ENCODE measurements at regions not wholly inside any gene's neighbourhood (a gene's known extent, or its start where the extent isn't known, plus 50 kb on each side); places are given as distances from the start of the nearest gene placed in this dataset.
"Not testable (repeated sequence)": the region's sequence is repeated elsewhere in the genome, so short reads cannot be mapped to it uniquely, and the experiment has no call there.

DNA sequence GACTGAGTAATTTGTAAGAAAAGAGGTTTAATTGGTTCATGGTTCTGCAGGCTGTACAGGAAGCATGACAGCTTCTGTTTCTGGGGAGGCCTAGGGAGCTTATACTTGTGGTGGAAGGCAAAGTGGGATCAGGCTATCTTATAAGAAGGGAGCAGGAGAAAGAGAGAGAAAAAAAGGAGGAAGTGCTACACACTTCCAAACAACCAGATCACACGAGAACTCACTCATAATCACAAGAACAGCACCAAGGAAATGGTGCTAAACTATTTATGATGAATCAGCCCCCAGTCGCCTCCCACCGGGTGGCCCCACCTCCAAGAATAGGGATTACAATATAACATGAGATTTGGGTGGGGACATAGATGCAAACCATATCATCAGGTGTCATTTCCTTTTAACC lies 89.1 kb upstream of the KCNMA1 start:
- no peaks in the 10 kb centered on the region for H3K36me3 ChIP-seq (ENCODE audit: control insufficient read depth, insufficient read depth, low read length)
- no peak for TF ChIP-seq CTCF (IDR thresholded peaks at IDR 0.05; ENCODE audit: insufficient read depth, low read depth, low read length)
- ChIA-PET CTCF (interaction anchor here (1.1 kb wide), 1 partner anchor 15 kb away, joined by 3 read pairs; no protein-coding TSS in a partner anchor), POLR2A (no interaction called here)
- no peak overlapping the region for H3K4me3 ChIP-seq (ENCODE audit: low read depth, low read length)
- H3K27me3 ChIP-seq (ENCODE audit: control insufficient read depth, insufficient read depth, low read length), result no peaks in the 10 kb centered on the region
- no peak for DNase-seq (ENCODE audit: low read depth)

- ChIA-PET POLR2A (no interaction called here), CTCF (interaction anchor here (1.1 kb wide), 1 partner anchor 14 kb away, joined by 3 read pairs; no protein-coding TSS in a partner anchor)
- H3K36me3 ChIP-seq (ENCODE audit: control insufficient read depth, insufficient read depth, low read length), result no peaks in the 10 kb centered on the region
- no peak for TF ChIP-seq CTCF (IDR thresholded peaks at IDR 0.05; ENCODE audit: insufficient read depth, low read depth, low read length)
- H3K4me3 ChIP-seq (ENCODE audit: low read depth, low read length), result no peak overlapping the region
- DNase-seq (ENCODE audit: low read depth), result no peak
- no peaks in the 10 kb centered on the region for H3K27me3 ChIP-seq (ENCODE audit: control insufficient read depth, insufficient read depth, low read length)
Measured at GRCh38 chr10:77726301-77726700, 88.7 kb upstream of the KCNMA1 start.

DNA sequence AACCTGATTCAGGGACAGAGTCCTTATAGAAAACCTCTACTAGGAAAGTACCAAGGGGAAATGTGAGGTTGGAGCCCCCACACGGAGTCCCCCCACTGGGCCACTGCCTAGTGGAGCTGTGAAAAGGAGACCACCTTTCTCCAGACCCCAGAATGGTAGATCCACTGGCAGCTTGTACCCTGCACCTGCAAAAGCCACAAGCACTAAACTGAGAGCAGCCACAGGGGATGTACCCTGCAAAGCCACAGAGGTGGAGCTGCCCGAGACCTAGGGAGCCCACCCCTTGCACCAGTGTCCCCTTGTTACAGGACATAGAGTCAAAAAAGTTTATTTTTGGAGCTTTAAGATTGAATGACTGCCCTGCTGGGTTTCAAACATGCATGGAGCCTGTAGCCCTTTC lies 87.2 kb upstream of the KCNMA1 start:
- Histone ChIP-seq H3K4me3 (ENCODE audit: low read depth, low read length) (no peak overlapping the region), H3K27me3 (ENCODE audit: control insufficient read depth, insufficient read depth, low read length) (no peaks in the 10 kb centered on the region), H3K36me3 (ENCODE audit: control insufficient read depth, insufficient read depth, low read length) (no peaks in the 10 kb centered on the region)
- TF ChIP-seq CTCF (IDR thresholded peaks at IDR 0.05; ENCODE audit: insufficient read depth, low read depth, low read length), result no peak
- no peak for DNase-seq (ENCODE audit: low read depth)
- ChIA-PET CTCF (interaction anchor here (1.1 to 14.4 kb wide), 5 partner anchors 9 to 35 kb away, joined by 4 to 149 read pairs (median 9); no protein-coding TSS in a partner anchor), POLR2A (no interaction called here)

DNA sequence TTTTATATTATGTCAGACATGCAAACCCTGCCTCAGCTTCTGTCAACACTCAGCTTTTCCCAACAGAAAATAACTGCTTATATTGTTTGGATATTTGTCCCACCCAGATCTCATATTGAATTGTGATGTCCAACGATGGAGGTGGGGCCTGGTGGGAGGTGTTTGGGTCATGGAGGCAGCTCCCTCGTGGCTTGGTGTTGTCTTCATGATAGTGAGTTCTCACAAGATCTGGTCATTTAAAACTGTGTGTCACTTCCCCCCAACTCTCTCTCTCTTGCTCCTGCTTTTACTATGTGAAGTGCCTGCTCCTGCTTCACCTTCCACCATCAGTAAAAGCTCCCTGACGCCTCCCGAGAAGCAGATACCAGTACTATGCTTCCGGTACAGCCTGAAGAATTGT lies 85.8 kb upstream of the KCNMA1 start:
- TF ChIP-seq CTCF (IDR thresholded peaks at IDR 0.05; ENCODE audit: insufficient read depth, low read depth, low read length), result no peak
- no peak for DNase-seq (ENCODE audit: low read depth)
- Histone ChIP-seq H3K36me3 (ENCODE audit: control insufficient read depth, insufficient read depth, low read length) (no peaks in the 10 kb centered on the region), H3K27me3 (ENCODE audit: control insufficient read depth, insufficient read depth, low read length) (no peaks in the 10 kb centered on the region), H3K4me3 (ENCODE audit: low read depth, low read length) (no peak overlapping the region)
- ChIA-PET POLR2A (no interaction called here), CTCF (interaction anchor here (0.7 to 14.4 kb wide), 6 partner anchors 11 to 558 kb away, joined by 3 to 149 read pairs (median 6); no protein-coding TSS in a partner anchor)

- POLR2A ChIA-PET; H3K27me3 ChIP-seq (ENCODE audit: control insufficient read depth, insufficient read depth, low read length); H3K36me3 ChIP-seq (ENCODE audit: control insufficient read depth, insufficient read depth, low read length); DNase-seq (ENCODE audit: low read depth); H3K4me3 ChIP-seq (ENCODE audit: low read depth, low read length): not testable (repeated sequence)
- CTCF ChIA-PET, result interaction anchor here (0.7 to 14.4 kb wide), 6 partner anchors 10 to 557 kb away, joined by 3 to 149 read pairs (median 6); no protein-coding TSS in a partner anchor
Measured at GRCh38 chr10:77722956-77723355, 85.3 kb upstream of the KCNMA1 start.

DNA sequence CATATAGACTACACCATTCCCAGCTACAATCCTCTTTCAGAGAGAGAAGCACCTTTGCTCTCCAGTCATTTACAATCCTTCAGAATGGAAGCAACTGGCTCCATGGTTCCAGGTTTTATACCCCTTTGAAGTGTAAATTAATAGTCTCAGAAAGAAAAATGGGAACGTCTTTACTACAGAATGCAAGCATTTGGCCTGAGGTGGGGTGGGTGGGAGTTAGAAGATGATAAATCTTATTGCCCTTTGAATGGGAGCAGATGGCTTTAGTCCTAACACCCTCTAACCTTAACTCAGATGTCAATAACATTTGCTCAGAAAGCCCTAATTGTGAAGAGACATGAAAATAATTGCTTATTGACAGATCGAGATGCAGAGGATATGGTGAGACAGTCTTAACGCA lies 84.2 kb upstream of the KCNMA1 start:
- Histone ChIP-seq H3K27me3 (ENCODE audit: control insufficient read depth, insufficient read depth, low read length) (no peaks in the 10 kb centered on the region), H3K4me3 (ENCODE audit: low read depth, low read length) (no peak overlapping the region), H3K36me3 (ENCODE audit: control insufficient read depth, insufficient read depth, low read length) (no peaks in the 10 kb centered on the region)
- ChIA-PET POLR2A (interaction anchor here (0.6 kb wide), 1 partner anchor 16 kb away, joined by 3 read pairs; no protein-coding TSS in a partner anchor), CTCF (interaction anchor here (0.8 to 14.4 kb wide), 3 partner anchors 9 to 38 kb away, joined by 4 to 149 read pairs (median 60); no protein-coding TSS in a partner anchor)
- no peak for TF ChIP-seq CTCF (IDR thresholded peaks at IDR 0.05; ENCODE audit: insufficient read depth, low read depth, low read length)
- no peak for DNase-seq (ENCODE audit: low read depth)
